H9 (cell line): ENCODE measurements at regions not wholly inside any gene's neighbourhood (a gene's known extent, or its start where the extent isn't known, plus 50 kb on each side); places are given as distances from the start of the nearest gene placed in this dataset.

Experiments
- DNase-seq: peaks from one replicate; pipeline ENCODE4 v3.0.0-alpha.2; 2017
- H2AFZ ChIP-seq: one replicate; pipeline ENCODE4 v1.6.1; 2013; ENCODE audit warnings: mild to moderate bottlenecking, low read length, control low read depth, moderate library complexity
- H2AK5ac ChIP-seq: 2 replicates; pipeline ENCODE4 v1.6.1; 2013; ENCODE audit warnings: low read length, control low read depth, mixed read lengths; ENCODE audit not compliant: insufficient read length
- H2BK120ac ChIP-seq: one replicate; pipeline ENCODE4 v1.6.1; 2013; ENCODE audit warnings: low read depth, mild to moderate bottlenecking, low read length, control low read depth, inconsistent platforms; ENCODE audit not compliant: poor library complexity, severe bottlenecking
- H2BK12ac ChIP-seq: 2 replicates; pipeline ENCODE4 v1.6.1; 2013; ENCODE audit warnings: low read length, control low read depth, mixed read lengths, low read depth; ENCODE audit not compliant: insufficient read length
- H2BK15ac ChIP-seq: 2 replicates; pipeline ENCODE4 v1.6.1; 2013; ENCODE audit warnings: low read depth, low read length, control low read depth
- H2BK20ac ChIP-seq: one replicate; pipeline ENCODE4 v1.6.1; 2013; ENCODE audit warnings: low read depth, mild to moderate bottlenecking, low read length, control low read depth, inconsistent platforms; ENCODE audit not compliant: poor library complexity, severe bottlenecking
- H2BK5ac ChIP-seq: 2 replicates; pipeline ENCODE4 v1.6.1; 2013; ENCODE audit warnings: low read length, control low read depth, mixed read lengths; ENCODE audit not compliant: insufficient read length
- H3K14ac ChIP-seq: 2 replicates; pipeline ENCODE4 v1.6.1; 2013; ENCODE audit warnings: low read length, control low read depth; ENCODE audit not compliant: insufficient read depth
- H3K18ac ChIP-seq: 2 replicates; pipeline ENCODE4 v1.6.1; 2013; ENCODE audit warnings: low read depth, mild to moderate bottlenecking, mixed read lengths, low read length, control low read depth; ENCODE audit not compliant: insufficient read length
- H3K23ac ChIP-seq: 2 replicates; pipeline ENCODE4 v1.6.1; 2013; ENCODE audit warnings: low read length, control low read depth, mixed read lengths, low read depth; ENCODE audit not compliant: insufficient read length
- H3K23me2 ChIP-seq: 2 replicates; pipeline ENCODE4 v1.6.1; 2013; ENCODE audit warnings: low read depth, mild to moderate bottlenecking, mixed read lengths, low read length, control low read depth; ENCODE audit not compliant: insufficient read length, poor library complexity, severe bottlenecking
- H3K27ac ChIP-seq: 2 replicates; pipeline ENCODE4 v1.5.1; 2013; ENCODE audit warnings: low read length, control low read depth, mixed read lengths, low read depth; ENCODE audit not compliant: insufficient read length
- H3K27me3 ChIP-seq: 2 replicates; pipeline ENCODE4 v1.6.1; 2013; ENCODE audit warnings: low read length, control low read depth, inconsistent platforms; ENCODE audit not compliant: insufficient read depth
- H3K4ac ChIP-seq: 2 replicates; pipeline ENCODE4 v1.6.1; 2013; ENCODE audit warnings: low read depth, mild to moderate bottlenecking, control low read depth, inconsistent platforms, low read length, moderate library complexity
- H3K4me1 ChIP-seq: 2 replicates; pipeline ENCODE4 v1.6.1; 2013; ENCODE audit warnings: low read length, control low read depth, inconsistent platforms; ENCODE audit not compliant: insufficient read depth
- H3K4me2 ChIP-seq: 2 replicates; pipeline ENCODE4 v1.6.1; 2013; ENCODE audit warnings: low read length, control low read depth, mixed read lengths; ENCODE audit not compliant: insufficient read length, insufficient read depth
- H3K56ac ChIP-seq: 2 replicates; pipeline ENCODE4 v1.6.1; 2013; ENCODE audit warnings: low read depth, mild to moderate bottlenecking, mixed read lengths, low read length, control low read depth; ENCODE audit not compliant: insufficient read length
- H3K79me1 ChIP-seq: 2 replicates; pipeline ENCODE4 v1.6.1; 2013; ENCODE audit warnings: low read depth, mild to moderate bottlenecking, moderate library complexity, low read length, control low read depth, inconsistent platforms; ENCODE audit not compliant: insufficient read depth, poor library complexity, severe bottlenecking
- H3K79me2 ChIP-seq: 2 replicates; pipeline ENCODE4 v1.6.1; 2013; ENCODE audit warnings: low read length, control low read depth, inconsistent platforms; ENCODE audit not compliant: insufficient read depth
- H3K9ac ChIP-seq: 2 replicates; pipeline ENCODE4 v1.6.1; 2013; ENCODE audit warnings: low read length, control low read depth, mixed read lengths; ENCODE audit not compliant: insufficient read length; ENCODE audit errors: extremely low read depth
- H3K9me3 ChIP-seq: one replicate; pipeline ENCODE4 v1.6.1; 2013; ENCODE audit warnings: low read depth, low read length, inconsistent platforms; ENCODE audit not compliant: control insufficient read depth
- H3T11ph ChIP-seq: one replicate; pipeline ENCODE4 v1.6.1; 2013; ENCODE audit warnings: mild to moderate bottlenecking, low read length, control low read depth, inconsistent platforms
- H4K20me1 ChIP-seq: one replicate; pipeline ENCODE4 v1.6.1; 2013; ENCODE audit not compliant: control insufficient read depth, insufficient read length, insufficient read depth
- H4K5ac ChIP-seq: 2 replicates; pipeline ENCODE4 v1.6.1; 2013; ENCODE audit warnings: low read depth, mild to moderate bottlenecking, mixed read lengths, low read length, control low read depth; ENCODE audit not compliant: insufficient read length
- H4K8ac ChIP-seq: replicated peaks from 2 replicates; pipeline ENCODE4 v1.6.1; 2013; ENCODE audit warnings: low read length, control low read depth, mixed read lengths, low read depth; ENCODE audit not compliant: insufficient read length
- H4K91ac ChIP-seq: 2 replicates; pipeline ENCODE4 v1.6.1; 2013; ENCODE audit warnings: low read depth, mild to moderate bottlenecking, moderate library complexity, mixed read lengths, low read length, control low read depth; ENCODE audit not compliant: insufficient read length
- H3K27ac Mint-ChIP-seq, 3 experiments: 2 replicates in 2 of 3; 3 replicates in 1 of 3; pipeline ENCODE4 v1.8.0; 2020 to 2021; ENCODE audit warnings: mixed read lengths in 3 of 3, mild to moderate bottlenecking in 1 of 3, moderate library complexity in 1 of 3
- H3K27me3 Mint-ChIP-seq: 2 replicates; pipeline ENCODE4 v1.8.0; 2021; ENCODE audit warnings: low read depth, mild to moderate bottlenecking, moderate library complexity, mixed read lengths
- H3K36me3 Mint-ChIP-seq, 3 experiments: 2 replicates in 2 of 3; 3 replicates in 1 of 3; pipeline ENCODE4 v1.8.0; 2020 to 2021; ENCODE audit warnings: low read depth in 3 of 3, mixed read lengths in 3 of 3; ENCODE audit not compliant: insufficient read depth in 1 of 3
- H3K4me1 Mint-ChIP-seq, 2 experiments: 2 replicates each; pipeline ENCODE4 v1.8.0; 2020; ENCODE audit warnings: mixed read lengths in 2 of 2
- H3K4me3 Mint-ChIP-seq, 2 experiments: 2 replicates in 1 of 2; 3 replicates in 1 of 2; pipeline ENCODE4 v1.8.0; 2020 to 2021; ENCODE audit warnings: mild to moderate bottlenecking in 2 of 2, mixed read lengths in 2 of 2, moderate library complexity in 1 of 2
- H3K9me3 Mint-ChIP-seq, 2 experiments: 2 replicates in 1 of 2; 3 replicates in 1 of 2; pipeline ENCODE4 v1.8.0; 2020; ENCODE audit warnings: mild to moderate bottlenecking in 2 of 2, mixed read lengths in 2 of 2, moderate library complexity in 1 of 2
- CTCF ChIP-seq: fragments of 200-600 bp; sonication (generic); conservative IDR thresholded peaks from 3 replicates; pipeline ENCODE4 v1.8.0; 2021; ENCODE audit warnings: antibody characterized with exemption, mild to moderate bottlenecking
- WGBS: extraction: QIAGEN DNeasy Blood & Tissue Kit; methylation state at CpG from one replicate; pipeline ENCODE4 v1.1.7; 2013; ENCODE audit warnings: missing lambda C conversion rate, low lambda C conversion rate, mixed read lengths; ENCODE audit not compliant: insufficient read length; ENCODE audit errors: extremely low coverage; 5-methylcytosine and 5-hydroxymethylcytosine counted together

GRCh38 chr18:78792736-78793135 lies 186.9 kb upstream of the SALL3 start:
- H2BK120ac ChIP-seq = no peak overlapping the region
- H3K27me3 Mint-ChIP-seq = peaks cover 1% of the 10 kb centered on the region; the same call in 1 of the 2 replicates
- no peaks in the 10 kb centered on the region for H4K20me1 ChIP-seq
- no peak overlapping the region for H3K4me3 Mint-ChIP-seq
- DNase-seq = no peak
- H3K9me3 Mint-ChIP-seq = no peaks in the 10 kb centered on the region
- H3K14ac ChIP-seq = no peak overlapping the region; the same call in 1 of the 2 replicates
- no peaks in the 10 kb centered on the region for H3K4me1 ChIP-seq
- H2AFZ ChIP-seq = no peak overlapping the region
- H3K9me3 ChIP-seq = no peaks in the 10 kb centered on the region
- H3K36me3 Mint-ChIP-seq = no peaks in the 10 kb centered on the region; a peak in 1 of 7 replicates
- H3K23ac ChIP-seq = no peak overlapping the region
- H2BK5ac ChIP-seq = no peak overlapping the region
- TF ChIP-seq CTCF = no peak
- H3K27ac Mint-ChIP-seq = no peak overlapping the region
- no peak overlapping the region for H2AK5ac ChIP-seq
- no peak overlapping the region for H3K56ac ChIP-seq
- no peaks in the 10 kb centered on the region; the same call in 1 of the 2 replicates for H3K27me3 ChIP-seq
- no peaks in the 10 kb centered on the region for H3K79me2 ChIP-seq
- H3K9ac ChIP-seq = no peak overlapping the region
- no peak overlapping the region for H3K4ac ChIP-seq
- H3K27ac ChIP-seq = no peak overlapping the region
- H4K91ac ChIP-seq = no peak overlapping the region
- 0 out of 4 replicates have a peak, but pooled peaks cover 0 to 2% of the 10 kb centered on the region in 2 experiments for H3K4me1 Mint-ChIP-seq
- WGBS = no CpG with 5 or more reads among the region's 20 CpGs
- H3K23me2 ChIP-seq = no peaks in the 10 kb centered on the region
- H3K4me2 ChIP-seq = no peak overlapping the region
- no peak overlapping the region for H2BK20ac ChIP-seq
- H4K8ac ChIP-seq = no peak overlapping the region
- H2BK12ac ChIP-seq = no peak overlapping the region
- H2BK15ac ChIP-seq = no peak overlapping the region
- H3K79me1 ChIP-seq = no peaks in the 10 kb centered on the region
- no peak overlapping the region for H4K5ac ChIP-seq
- H3T11ph ChIP-seq = no peak overlapping the region
- H3K18ac ChIP-seq = no peak overlapping the region
